ENCODE measurements at regions not wholly inside any gene's neighbourhood (a gene's known extent, or its start where the extent isn't known, plus 50 kb on each side); places are given as distances from the start of the nearest gene placed in this dataset.

DNA sequence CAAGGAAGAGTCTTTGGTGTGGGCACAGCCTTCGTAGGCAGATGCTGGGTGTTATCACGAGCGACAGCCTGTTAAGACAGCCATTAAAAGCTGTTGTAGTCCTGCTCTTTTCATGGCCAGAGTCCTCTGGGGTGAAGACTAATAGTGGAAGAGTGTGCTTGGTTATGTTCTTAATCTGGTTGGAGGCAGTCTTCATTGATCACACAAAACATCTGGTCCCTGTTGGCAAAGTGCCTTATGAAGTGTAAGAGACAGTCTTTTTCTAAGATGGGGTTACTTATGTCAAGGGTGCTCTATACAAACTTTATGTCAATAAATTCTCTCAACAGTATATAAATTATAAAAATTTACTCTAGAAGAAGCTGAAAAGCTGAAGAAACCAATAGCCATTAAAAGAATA is 280.4 kb downstream of the CAAP1 start:
- DNase-seq (ENCODE audit: low spot score in 2 of 2), result no peak
- H3K4me3 ChIP-seq (ENCODE audit: low read depth, poor library complexity, severe bottlenecking), result no peak overlapping the region
- WGBS, 2 donors, result 68 to 69% methylated on average over 3 of the region's 3 CpGs
- intact Hi-C loops (cut with DNase I; ENCODE audit: low total_unique reads), result no loop called here
- TF ChIP-seq, protein P1, sequence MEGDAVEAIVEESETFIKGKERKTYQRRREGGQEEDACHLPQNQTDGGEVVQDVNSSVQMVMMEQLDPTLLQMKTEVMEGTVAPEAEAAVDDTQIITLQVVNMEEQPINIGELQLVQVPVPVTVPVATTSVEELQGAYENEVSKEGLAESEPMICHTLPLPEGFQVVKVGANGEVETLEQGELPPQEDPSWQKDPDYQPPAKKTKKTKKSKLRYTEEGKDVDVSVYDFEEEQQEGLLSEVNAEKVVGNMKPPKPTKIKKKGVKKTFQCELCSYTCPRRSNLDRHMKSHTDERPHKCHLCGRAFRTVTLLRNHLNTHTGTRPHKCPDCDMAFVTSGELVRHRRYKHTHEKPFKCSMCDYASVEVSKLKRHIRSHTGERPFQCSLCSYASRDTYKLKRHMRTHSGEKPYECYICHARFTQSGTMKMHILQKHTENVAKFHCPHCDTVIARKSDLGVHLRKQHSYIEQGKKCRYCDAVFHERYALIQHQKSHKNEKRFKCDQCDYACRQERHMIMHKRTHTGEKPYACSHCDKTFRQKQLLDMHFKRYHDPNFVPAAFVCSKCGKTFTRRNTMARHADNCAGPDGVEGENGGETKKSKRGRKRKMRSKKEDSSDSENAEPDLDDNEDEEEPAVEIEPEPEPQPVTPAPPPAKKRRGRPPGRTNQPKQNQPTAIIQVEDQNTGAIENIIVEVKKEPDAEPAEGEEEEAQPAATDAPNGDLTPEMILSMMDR (IDR thresholded peaks at IDR 0.05), result no peak
- no peak for TF ChIP-seq POLR2A (IDR thresholded peaks at IDR 0.05)

DNA sequence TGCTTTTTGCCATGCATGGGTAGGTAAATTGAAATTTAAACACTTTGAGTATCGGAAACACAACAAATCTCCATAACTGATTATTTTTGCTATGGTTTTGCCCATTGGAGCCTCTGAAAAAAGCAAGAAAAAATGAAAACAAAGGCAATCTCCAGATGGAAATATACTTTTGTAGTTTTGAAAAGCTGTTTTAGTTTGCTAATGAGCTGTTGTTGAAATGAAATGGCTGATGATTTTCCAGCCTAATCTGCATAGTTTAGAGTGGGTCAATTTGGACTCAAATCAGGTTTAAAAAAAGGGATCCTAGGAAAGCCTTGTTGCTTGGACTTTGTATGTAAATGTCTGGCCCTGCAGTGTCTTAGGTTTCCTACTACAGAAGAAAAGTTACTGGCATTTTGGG is 285.8 kb downstream of the CAAP1 start:
- intact Hi-C loops (cut with DNase I; ENCODE audit: low total_unique reads), result no loop called here
- no peak for DNase-seq (ENCODE audit: low spot score in 2 of 2)
- TF ChIP-seq POLR2A (IDR thresholded peaks at IDR 0.05), result no peak
- TF ChIP-seq, protein P1 (IDR thresholded peaks at IDR 0.05), result no peak
- 92 to 93% methylated on average over 1 of the region's 1 CpG for WGBS, 2 donors
- H3K4me3 ChIP-seq (ENCODE audit: low read depth, poor library complexity, severe bottlenecking), result no peak overlapping the region

DNA sequence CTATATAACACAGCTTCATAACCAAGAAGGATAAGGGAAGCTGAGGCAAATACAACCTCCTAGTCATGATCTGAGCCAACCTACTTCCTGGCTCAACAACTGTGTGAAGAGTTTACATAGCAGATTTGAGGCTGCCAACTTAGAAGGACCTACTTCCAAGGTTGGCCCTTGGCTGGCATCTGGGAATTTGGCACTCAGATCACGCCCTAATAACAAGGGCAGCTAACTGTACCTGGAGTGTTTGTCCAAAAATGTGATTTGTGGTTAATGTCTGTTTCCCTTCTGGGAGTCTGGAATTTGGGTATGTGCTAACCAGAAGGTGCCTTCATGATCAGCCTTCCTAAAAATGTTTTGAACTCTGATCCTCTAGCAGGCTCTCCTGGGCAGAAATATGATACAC is 287.2 kb downstream of the CAAP1 start:
- H3K4me3 ChIP-seq (ENCODE audit: low read depth, poor library complexity, severe bottlenecking), result no peak overlapping the region
- TF ChIP-seq, protein P1 (IDR thresholded peaks at IDR 0.05), result no peak
- no peak for TF ChIP-seq POLR2A (IDR thresholded peaks at IDR 0.05)
- WGBS, 2 donors, result 59 to 67% methylated on average over 1 of the region's 1 CpG
- intact Hi-C loops (cut with DNase I; ENCODE audit: low total_unique reads), result no loop called here
- DNase-seq (ENCODE audit: low spot score in 2 of 2), result no peak

DNA sequence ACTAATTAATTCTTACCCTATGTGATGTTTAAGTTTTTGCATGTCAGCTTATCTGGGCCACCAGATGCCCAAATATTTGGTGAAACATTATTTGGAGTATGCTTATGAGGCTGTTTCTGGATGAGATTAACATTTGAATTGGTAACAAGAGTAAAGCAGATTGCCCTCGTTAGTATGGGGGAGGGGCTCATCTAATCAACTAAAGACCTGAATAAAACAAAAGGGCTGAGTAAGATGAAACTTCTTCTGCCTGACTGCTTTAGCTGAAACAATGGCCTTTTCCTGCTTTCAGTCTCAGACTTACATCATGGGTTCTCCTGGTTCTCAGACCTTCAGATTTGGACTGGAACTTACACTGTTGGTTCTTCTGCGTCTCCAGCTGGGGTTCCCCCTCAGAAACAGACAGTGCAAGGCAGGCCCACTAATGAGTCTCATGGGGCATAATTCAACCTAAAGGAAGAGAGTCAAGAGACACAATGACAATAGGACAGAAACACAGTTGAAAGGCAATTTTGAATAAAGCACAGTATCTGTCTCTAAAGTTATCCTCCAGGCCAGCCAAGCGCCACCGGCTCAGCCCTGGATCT is 288.4 kb downstream of the CAAP1 start:
- intact Hi-C loops (cut with DNase I; ENCODE audit: low total_unique reads), result no loop called here
- TF ChIP-seq, protein P1 (IDR thresholded peaks at IDR 0.05), result no peak
- TF ChIP-seq POLR2A (IDR thresholded peaks at IDR 0.05), result no peak
- no peak for DNase-seq (ENCODE audit: low spot score in 2 of 2)
- WGBS, 2 donors, result 71 to 73% methylated on average over 4 of the region's 4 CpGs
- no peak overlapping the region for H3K4me3 ChIP-seq (ENCODE audit: low read depth, poor library complexity, severe bottlenecking)

DNA sequence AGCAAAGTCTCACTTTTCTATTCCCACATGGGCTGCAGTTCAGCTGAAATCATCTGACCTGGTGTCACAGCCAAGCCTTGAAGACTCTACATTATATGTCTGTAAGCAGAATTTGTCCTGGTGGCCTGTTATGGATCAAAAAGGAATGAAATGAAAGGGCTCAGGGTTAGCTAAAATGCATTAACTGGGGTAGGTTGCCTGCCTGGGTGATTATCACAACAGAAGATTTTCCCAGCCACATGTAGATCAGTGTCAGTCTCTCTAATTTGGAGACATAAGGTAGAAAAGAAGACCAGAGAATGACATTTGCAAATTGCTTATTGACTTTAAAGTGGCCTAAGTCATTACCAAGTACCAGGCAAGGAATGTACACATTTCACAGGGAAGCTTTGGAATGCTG is 289.0 kb downstream of the CAAP1 start:
- intact Hi-C loops (cut with DNase I; ENCODE audit: low total_unique reads), result no loop called here
- H3K4me3 ChIP-seq (ENCODE audit: low read depth, poor library complexity, severe bottlenecking), result no peak overlapping the region
- TF ChIP-seq, protein P1 (IDR thresholded peaks at IDR 0.05), result no peak
- no peak for TF ChIP-seq POLR2A (IDR thresholded peaks at IDR 0.05)
- DNase-seq (ENCODE audit: low spot score in 2 of 2), result no peak

DNA sequence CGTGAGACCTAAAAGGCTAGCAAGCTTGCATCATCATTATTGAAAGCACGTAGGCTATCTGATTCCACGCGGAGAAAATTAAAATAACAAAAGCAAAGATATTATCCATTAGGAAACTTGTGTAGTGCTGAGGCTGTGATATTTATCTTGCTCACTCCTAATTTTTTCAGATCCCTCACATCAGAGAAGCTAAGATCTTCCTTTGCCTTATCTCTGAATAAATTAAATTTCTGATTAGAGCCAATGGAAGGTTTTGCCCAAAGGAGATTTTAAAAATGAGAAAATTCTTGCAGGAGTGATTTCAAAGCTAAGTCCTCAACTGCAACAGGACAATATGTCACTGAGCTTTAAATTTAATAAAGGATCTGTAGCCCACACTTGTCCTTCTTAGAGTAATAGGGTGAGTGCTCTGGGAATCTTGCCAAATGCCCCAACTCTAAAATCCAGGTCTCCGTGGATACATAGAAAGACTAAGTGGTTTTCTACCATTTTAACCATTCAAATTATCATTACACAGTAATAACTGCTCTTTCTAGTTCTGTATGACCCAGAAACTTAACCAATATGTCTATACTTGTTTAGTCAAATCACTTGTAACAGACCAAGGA is 295.0 kb downstream of the CAAP1 start:
- 58 to 60% methylated on average over 5 of the region's 5 CpGs for WGBS, 2 donors
- no peak for DNase-seq (ENCODE audit: low spot score in 2 of 2)
- H3K4me3 ChIP-seq (ENCODE audit: low read depth, poor library complexity, severe bottlenecking), result no peak overlapping the region
- intact Hi-C loops (cut with DNase I; ENCODE audit: low total_unique reads), result no loop called here
- TF ChIP-seq POLR2A (IDR thresholded peaks at IDR 0.05), result no peak
- TF ChIP-seq, protein P1 (IDR thresholded peaks at IDR 0.05), result no peak

Measured in lower leg skin (tissue), 4 donors.